Ishikawa (cell line): ENCODE measurements at regions not wholly inside any gene's neighbourhood (a gene's known extent, or its start where the extent isn't known, plus 50 kb on each side); places are given as distances from the start of the nearest gene placed in this dataset.

ENCODE experiments used
- CEBPB ChIP-seq: IDR thresholded peaks from 2 replicates; pipeline ENCODE4 v1.6.1; 2012
- CREB1 ChIP-seq: IDR thresholded peaks from 2 replicates; pipeline ENCODE4 v1.6.1; 2012; ENCODE audit warnings: low read depth
- EGR1 ChIP-seq: IDR thresholded peaks from 2 replicates; pipeline ENCODE4 v1.6.1; 2012
- EP300 ChIP-seq: IDR thresholded peaks from 2 replicates; pipeline ENCODE4 v1.6.1; 2012; ENCODE audit warnings: borderline replicate concordance
- FOXM1 ChIP-seq: IDR thresholded peaks from 2 replicates; pipeline ENCODE4 v1.6.1; 2012; ENCODE audit warnings: low read depth, borderline replicate concordance
- NFIC ChIP-seq: IDR thresholded peaks from 2 replicates; pipeline ENCODE4 v1.6.1; 2012
- RAD21 ChIP-seq: IDR thresholded peaks from 2 replicates; pipeline ENCODE4 v1.6.1; 2012; ENCODE audit warnings: low read depth
- TAF1 ChIP-seq: IDR thresholded peaks from 2 replicates; pipeline ENCODE4 v1.6.1; 2012; ENCODE audit warnings: low read depth, mild to moderate bottlenecking
- TCF12 ChIP-seq: IDR thresholded peaks from 2 replicates; pipeline ENCODE4 v1.6.1; 2012; ENCODE audit warnings: low read depth
- TEAD4 ChIP-seq: IDR thresholded peaks from 2 replicates; pipeline ENCODE4 v1.6.1; 2012
- YY1 ChIP-seq: IDR thresholded peaks from 2 replicates; pipeline ENCODE4 v1.6.1; 2012; ENCODE audit warnings: low read depth
- ZBTB7A ChIP-seq: IDR thresholded peaks from 2 replicates; pipeline ENCODE4 v1.6.1; 2012; ENCODE audit warnings: low read depth
- TF ChIP-seq, protein P1 (sequence below): IDR thresholded peaks from 2 replicates; pipeline ENCODE4 v1.6.1; 2012
- TF ChIP-seq, protein P2 (sequence below): IDR thresholded peaks from 2 replicates; pipeline ENCODE4 v1.6.1; 2012
- TF ChIP-seq, protein P3 (sequence below): IDR thresholded peaks from 2 replicates; pipeline ENCODE4 v1.6.1; 2012; ENCODE audit warnings: low read depth, mild to moderate bottlenecking

DNA sequence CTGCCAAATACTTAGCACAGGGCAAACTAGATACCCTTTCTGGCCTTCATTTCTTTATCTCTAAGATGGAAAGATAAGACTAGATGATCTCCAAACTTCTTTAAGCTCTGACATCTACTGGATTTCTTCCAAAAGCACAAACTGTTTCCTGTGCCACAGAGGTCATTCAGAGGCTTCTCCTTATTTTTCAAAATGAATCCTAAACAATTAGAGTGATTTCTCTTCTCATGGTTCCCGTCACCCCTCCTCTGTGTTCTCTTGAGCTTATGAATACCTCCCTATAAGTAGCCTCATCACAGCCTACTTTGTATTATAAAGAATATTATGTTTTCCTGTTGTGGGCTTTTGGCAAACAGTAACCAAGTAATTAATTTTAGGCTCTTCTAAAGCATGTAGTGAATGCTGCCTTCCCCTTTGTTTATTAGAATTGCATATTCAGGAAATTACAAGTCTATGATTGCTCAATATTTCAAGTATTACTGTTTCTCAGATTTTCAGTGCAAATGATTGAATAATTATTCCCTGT, 179.5 kb downstream of the REEP3 start:
- TF ChIP-seq CEBPB (peak; percentile 25; the same call in 1 of the 2 replicates), FOXM1 (no peak)

DNA sequence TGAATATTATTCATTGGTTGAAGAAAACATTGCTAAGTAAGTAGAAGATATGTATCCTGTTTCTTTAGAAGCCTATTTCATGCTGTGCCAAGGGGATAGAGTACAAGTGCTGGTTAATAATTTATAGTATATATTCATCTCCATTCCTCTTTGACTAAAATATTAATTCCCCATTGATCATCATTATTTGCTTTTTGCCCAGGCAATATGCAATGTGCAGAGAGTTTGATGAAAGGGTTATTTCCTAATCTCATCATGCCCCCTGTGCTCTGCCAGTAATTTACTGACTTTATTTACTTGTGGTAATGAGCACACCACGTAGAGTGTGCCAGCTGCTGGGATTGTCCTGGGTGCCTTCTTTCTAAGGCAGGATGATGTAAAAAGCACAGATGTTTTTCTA, 180.9 kb downstream of the REEP3 start:
- TF ChIP-seq EP300 (no peak), CEBPB (no peak)
- TF ChIP-seq, protein P1, sequence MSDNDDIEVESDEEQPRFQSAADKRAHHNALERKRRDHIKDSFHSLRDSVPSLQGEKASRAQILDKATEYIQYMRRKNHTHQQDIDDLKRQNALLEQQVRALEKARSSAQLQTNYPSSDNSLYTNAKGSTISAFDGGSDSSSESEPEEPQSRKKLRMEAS, result no peak

DNA sequence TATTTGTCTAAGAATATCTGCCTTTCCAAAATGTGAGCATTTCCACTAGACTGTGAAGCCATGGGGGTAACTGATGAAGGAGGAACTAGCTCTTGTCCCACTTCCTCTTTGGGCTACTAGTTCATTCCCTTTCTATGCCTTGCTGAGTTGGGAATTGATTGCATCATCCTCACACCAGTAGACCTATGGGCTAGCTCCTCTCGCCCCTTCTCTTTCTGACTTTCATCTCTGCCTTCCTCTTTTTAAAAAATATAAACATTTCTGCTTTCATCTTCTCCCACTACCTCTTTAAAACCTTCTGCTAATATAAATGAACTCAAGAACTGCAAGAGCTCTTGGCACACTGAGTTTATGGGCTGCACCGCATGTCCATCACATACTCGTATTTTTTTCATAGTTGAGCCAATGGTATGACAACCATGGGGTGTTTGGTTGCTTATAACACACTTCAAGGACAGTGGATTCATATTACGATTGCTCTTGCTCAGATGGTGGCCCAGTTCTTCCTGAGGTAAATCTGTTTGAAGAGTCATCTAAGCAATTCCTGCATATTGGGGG, 182.0 kb downstream of the REEP3 start:
- TF ChIP-seq, protein P2, sequence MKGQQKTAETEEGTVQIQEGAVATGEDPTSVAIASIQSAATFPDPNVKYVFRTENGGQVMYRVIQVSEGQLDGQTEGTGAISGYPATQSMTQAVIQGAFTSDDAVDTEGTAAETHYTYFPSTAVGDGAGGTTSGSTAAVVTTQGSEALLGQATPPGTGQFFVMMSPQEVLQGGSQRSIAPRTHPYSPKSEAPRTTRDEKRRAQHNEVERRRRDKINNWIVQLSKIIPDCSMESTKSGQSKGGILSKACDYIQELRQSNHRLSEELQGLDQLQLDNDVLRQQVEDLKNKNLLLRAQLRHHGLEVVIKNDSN, result no peak
- peak; percentile 90 for TF ChIP-seq CEBPB

DNA sequence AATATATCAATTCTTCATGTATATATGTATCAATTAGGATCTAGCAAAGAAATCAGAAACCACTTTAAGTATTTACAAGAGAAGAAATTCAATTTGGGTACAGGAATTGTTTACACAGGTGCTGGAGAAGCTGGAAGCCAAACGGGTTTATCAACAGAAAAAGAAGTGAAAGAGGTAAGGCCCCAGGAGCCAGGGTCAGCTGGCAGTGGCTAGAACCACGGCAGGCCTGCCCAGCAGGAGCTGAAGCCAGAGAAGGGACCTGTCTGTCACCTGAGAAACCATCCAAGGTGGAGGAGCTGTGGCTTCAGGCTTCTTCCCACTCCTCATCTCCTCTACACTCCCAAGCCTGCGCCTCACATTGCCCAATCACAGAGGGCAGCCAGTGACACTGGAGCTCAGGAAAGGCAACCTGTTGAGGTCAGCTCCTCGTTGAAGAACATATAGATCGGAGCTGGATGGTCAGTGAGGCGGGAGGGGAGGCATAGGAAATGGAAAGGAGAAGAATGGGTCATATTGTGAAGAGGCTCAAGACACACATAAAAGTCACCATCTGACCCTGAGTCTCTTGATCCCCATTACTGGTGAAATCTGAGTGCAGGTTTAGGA, 182.6 kb downstream of the REEP3 start:
- TF ChIP-seq CEBPB, result 0 out of 2 replicates have a peak, but pooled peaks have one; percentile 27
- TF ChIP-seq, protein P1, result no peak
- peak; percentile 35; the same call in 1 of the 2 replicates for TF ChIP-seq TCF12
- TF ChIP-seq TEAD4, result no peak

DNA sequence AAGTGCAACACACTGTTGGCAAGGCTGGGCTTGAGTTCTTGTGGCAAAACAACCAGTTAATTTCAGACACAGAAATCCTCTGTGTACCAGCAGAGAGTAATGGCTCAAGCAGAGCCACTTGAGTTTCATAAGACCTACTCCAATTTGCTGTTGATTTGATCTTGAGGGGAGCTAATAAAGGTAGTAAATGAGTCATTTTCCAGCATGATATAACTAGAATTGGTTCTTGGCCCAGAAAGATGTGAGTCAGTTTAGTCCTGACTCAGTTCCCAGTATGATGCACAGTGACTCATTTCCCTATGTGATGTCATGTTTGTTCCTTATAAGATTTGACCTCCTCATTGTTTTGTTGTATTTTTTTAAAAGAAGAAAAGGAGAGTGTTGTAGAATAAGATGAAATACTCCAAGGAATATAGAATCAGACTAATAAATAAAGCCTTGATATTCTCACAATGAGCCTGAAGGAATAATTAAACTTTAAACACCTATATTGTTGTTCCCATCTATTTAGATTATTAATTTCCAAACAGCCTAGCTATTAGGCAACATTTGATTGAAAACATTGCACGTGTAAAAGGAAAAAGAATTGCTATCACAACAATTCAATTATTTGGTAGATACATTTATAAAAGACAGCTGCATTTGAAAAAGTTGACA, 186.2 kb downstream of the REEP3 start:
- TF ChIP-seq CEBPB (0 out of 2 replicates have a peak, but pooled peaks have one; percentile 59), FOXM1 (peak; percentile 82), EP300 (peak; percentile 87), TEAD4 (peak; percentile 56; the same call in 1 of the 2 replicates), EGR1 (no peak), TCF12 (peak; percentile 87), ZBTB7A (no peak), NFIC (peak; percentile 93), YY1 (no peak), CREB1 (peak; percentile 41; the same call in 1 of the 2 replicates)
- TF ChIP-seq, protein P1, result no peak

DNA sequence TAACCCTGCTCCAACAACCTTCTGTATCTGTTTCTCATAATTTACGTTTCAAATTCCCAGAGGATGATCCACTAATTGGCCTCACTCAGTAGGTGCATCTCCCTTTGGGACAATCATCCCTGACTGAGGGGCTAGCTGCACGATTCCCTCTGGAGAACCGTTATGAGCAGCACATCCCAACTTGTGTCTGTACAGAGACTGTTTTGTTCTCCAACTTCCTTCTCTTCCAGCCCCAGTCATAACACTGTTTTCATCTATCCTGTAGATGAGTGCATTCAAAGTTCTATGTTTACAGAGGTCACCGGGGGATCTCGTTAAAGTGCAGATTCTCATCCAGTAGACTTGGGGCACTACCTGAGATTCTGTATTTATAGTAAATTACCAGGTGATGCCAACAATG, 187.2 kb downstream of the REEP3 start:
- no peak for TF ChIP-seq YY1

DNA sequence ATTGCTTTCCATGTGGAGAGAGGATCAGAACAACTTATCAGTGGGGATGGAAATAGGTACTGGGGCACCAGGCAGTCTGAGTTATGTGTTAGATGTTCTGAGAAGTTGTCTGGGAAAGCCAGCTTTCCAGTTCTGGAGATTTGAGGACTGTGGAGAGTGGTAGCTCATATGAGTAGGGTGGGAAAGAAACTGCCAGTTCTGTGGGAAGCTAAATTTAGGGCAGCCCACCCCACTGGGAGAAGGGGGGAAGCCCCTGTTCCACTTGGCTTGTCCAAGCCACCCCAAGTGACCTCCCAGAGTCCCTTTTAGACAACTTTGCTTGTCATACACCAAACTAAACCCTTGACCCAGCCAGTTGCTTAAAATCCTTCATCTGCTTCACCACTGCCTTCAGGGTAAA, 189.5 kb downstream of the REEP3 start:
- TF ChIP-seq TEAD4, result no peak
- TF ChIP-seq, protein P1, result no peak
- no peak for TF ChIP-seq CEBPB
- TF ChIP-seq TAF1, result no peak
- TF ChIP-seq, protein P2, result no peak
- no peak for TF ChIP-seq RAD21
- no peak for TF ChIP-seq ZBTB7A

DNA sequence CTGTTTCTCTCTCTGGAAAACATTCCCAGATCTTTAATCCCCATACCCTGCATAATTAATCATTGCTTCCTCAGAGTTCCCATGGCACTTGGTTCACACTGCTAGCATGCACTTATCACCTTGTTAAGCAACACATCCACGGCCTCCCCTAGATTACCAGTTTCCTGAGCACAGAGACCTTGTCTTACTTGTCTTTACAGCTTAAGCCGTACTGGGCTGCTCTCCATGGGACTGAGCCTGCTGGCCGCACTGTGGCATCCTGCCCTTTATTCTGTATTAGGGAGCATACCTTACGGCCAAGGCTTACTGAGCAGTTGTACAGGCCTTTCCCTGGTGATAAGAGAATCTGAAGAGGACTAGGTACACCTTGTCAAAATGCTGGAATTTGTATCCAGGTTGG, 190.2 kb downstream of the REEP3 start:
- TF ChIP-seq, protein P3, sequence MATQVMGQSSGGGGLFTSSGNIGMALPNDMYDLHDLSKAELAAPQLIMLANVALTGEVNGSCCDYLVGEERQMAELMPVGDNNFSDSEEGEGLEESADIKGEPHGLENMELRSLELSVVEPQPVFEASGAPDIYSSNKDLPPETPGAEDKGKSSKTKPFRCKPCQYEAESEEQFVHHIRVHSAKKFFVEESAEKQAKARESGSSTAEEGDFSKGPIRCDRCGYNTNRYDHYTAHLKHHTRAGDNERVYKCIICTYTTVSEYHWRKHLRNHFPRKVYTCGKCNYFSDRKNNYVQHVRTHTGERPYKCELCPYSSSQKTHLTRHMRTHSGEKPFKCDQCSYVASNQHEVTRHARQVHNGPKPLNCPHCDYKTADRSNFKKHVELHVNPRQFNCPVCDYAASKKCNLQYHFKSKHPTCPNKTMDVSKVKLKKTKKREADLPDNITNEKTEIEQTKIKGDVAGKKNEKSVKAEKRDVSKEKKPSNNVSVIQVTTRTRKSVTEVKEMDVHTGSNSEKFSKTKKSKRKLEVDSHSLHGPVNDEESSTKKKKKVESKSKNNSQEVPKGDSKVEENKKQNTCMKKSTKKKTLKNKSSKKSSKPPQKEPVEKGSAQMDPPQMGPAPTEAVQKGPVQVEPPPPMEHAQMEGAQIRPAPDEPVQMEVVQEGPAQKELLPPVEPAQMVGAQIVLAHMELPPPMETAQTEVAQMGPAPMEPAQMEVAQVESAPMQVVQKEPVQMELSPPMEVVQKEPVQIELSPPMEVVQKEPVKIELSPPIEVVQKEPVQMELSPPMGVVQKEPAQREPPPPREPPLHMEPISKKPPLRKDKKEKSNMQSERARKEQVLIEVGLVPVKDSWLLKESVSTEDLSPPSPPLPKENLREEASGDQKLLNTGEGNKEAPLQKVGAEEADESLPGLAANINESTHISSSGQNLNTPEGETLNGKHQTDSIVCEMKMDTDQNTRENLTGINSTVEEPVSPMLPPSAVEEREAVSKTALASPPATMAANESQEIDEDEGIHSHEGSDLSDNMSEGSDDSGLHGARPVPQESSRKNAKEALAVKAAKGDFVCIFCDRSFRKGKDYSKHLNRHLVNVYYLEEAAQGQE, result no peak
- no peak for TF ChIP-seq RAD21
- no peak for TF ChIP-seq EGR1
- no peak for TF ChIP-seq NFIC
- TF ChIP-seq, protein P1, result no peak
- no peak for TF ChIP-seq CREB1
- no peak for TF ChIP-seq TAF1
- TF ChIP-seq FOXM1, result no peak
- no peak for TF ChIP-seq EP300
- TF ChIP-seq, protein P2, result no peak
- no peak for TF ChIP-seq CEBPB
- no peak for TF ChIP-seq YY1
- TF ChIP-seq TEAD4, result no peak
- no peak for TF ChIP-seq ZBTB7A
